Mesenchymal stem cell (in vitro differentiated cells and primary cell): ENCODE measurements at regions not wholly inside any gene's neighbourhood (a gene's known extent, or its start where the extent isn't known, plus 50 kb on each side); places are given as distances from the start of the nearest gene placed in this dataset.
A peak's percentile ranks its signal among the peaks of the same experiment; 100 is the strongest.

Source experiments
- DNase-seq: peaks from one replicate; pipeline ENCODE4 v3.0.0-alpha.2; 2013
- H2AFZ ChIP-seq: one replicate; pipeline ENCODE4 v1.6.1; 2013; ENCODE audit warnings: low read depth, mild to moderate bottlenecking, control low read depth, inconsistent platforms, low read length, moderate library complexity
- H2AK5ac ChIP-seq: 2 replicates; pipeline ENCODE4 v1.6.1; 2013; ENCODE audit warnings: low read length, moderate library complexity, mild to moderate bottlenecking, inconsistent platforms; ENCODE audit not compliant: severe bottlenecking
- H2BK120ac ChIP-seq: one replicate; pipeline ENCODE4 v1.6.1; 2013; ENCODE audit warnings: low read depth, mild to moderate bottlenecking, inconsistent platforms, low read length, moderate library complexity
- H2BK12ac ChIP-seq, 2 experiments: one replicate each; pipeline ENCODE4 v1.6.1; 2013; ENCODE audit warnings: inconsistent platforms in 2 of 2, low read length in 2 of 2, mild to moderate bottlenecking in 2 of 2, moderate library complexity in 2 of 2, control low read depth in 1 of 2
- H2BK15ac ChIP-seq: one replicate; pipeline ENCODE4 v1.6.1; 2013; ENCODE audit warnings: mild to moderate bottlenecking, low read depth, inconsistent platforms; ENCODE audit not compliant: poor library complexity, severe bottlenecking
- H2BK5ac ChIP-seq: 2 replicates; pipeline ENCODE4 v1.6.1; 2013; ENCODE audit warnings: low read depth, mild to moderate bottlenecking, low read length, control low read depth, inconsistent platforms; ENCODE audit not compliant: poor library complexity, severe bottlenecking
- H3K14ac ChIP-seq, 2 experiments: one replicate each; pipeline ENCODE4 v1.6.1; 2013; ENCODE audit warnings: inconsistent platforms in 2 of 2, low read length in 2 of 2, control low read depth in 1 of 2, mild to moderate bottlenecking in 1 of 2, moderate library complexity in 1 of 2
- H3K18ac ChIP-seq, 2 experiments: one replicate each; pipeline ENCODE4 v1.6.1; 2013; ENCODE audit warnings: inconsistent platforms in 2 of 2, low read length in 2 of 2, control low read depth in 1 of 2, low read depth in 1 of 2, mild to moderate bottlenecking in 1 of 2
- H3K23ac ChIP-seq, 2 experiments: one replicate each; pipeline ENCODE4 v1.6.1; 2013; ENCODE audit warnings: inconsistent platforms in 2 of 2, low read length in 2 of 2, mild to moderate bottlenecking in 2 of 2, moderate library complexity in 2 of 2, control low read depth in 1 of 2
- H3K27ac ChIP-seq: 2 replicates; pipeline ENCODE4 v1.5.1; 2013; ENCODE audit warnings: mild to moderate bottlenecking, moderate library complexity, low read length, control low read depth, inconsistent platforms; ENCODE audit not compliant: poor library complexity, severe bottlenecking
- H3K27me3 ChIP-seq, 2 experiments: 2 replicates each; pipeline versions ENCODE4 v1.6.1 to v1.7.0; 2013; ENCODE audit warnings: low read length in 2 of 2, mild to moderate bottlenecking in 2 of 2, moderate library complexity in 2 of 2, control low read depth in 1 of 2, inconsistent platforms in 1 of 2; ENCODE audit not compliant: control insufficient read depth in 1 of 2, insufficient read depth in 1 of 2
- H3K36me3 ChIP-seq, 2 experiments: 2 replicates each; pipeline versions ENCODE4 v1.6.1 to v1.7.0; 2013; ENCODE audit warnings: low read length in 2 of 2, control low read depth in 1 of 2, inconsistent platforms in 1 of 2, low read depth in 1 of 2, mild to moderate bottlenecking in 1 of 2; ENCODE audit not compliant: insufficient read depth in 2 of 2, control insufficient read depth in 1 of 2
- H3K4ac ChIP-seq, 2 experiments: one replicate each; pipeline ENCODE4 v1.6.1; 2013; ENCODE audit warnings: inconsistent platforms in 2 of 2, low read length in 2 of 2, mild to moderate bottlenecking in 2 of 2, moderate library complexity in 2 of 2, control low read depth in 1 of 2, low read depth in 1 of 2
- H3K4me1 ChIP-seq: 2 replicates; pipeline ENCODE4 v1.6.1; 2013; ENCODE audit warnings: low read depth, low read length, control low read depth; ENCODE audit not compliant: control insufficient read depth, insufficient read depth
- H3K4me2 ChIP-seq: 2 replicates; pipeline ENCODE4 v1.6.1; 2013; ENCODE audit warnings: low read length, mild to moderate bottlenecking, inconsistent platforms; ENCODE audit not compliant: poor library complexity, severe bottlenecking
- H3K4me3 ChIP-seq, 2 experiments: 2 replicates each; pipeline versions ENCODE4 v1.5.1 to v1.7.0; 2013; ENCODE audit warnings: low read length in 2 of 2, mild to moderate bottlenecking in 2 of 2, control low read depth in 1 of 2, low read depth in 1 of 2; ENCODE audit not compliant: insufficient read depth in 1 of 2
- H3K79me1 ChIP-seq: replicated peaks from 2 replicates; pipeline ENCODE4 v1.6.1; 2013; ENCODE audit warnings: mild to moderate bottlenecking, control low read depth, low read length, inconsistent platforms; ENCODE audit not compliant: poor library complexity, severe bottlenecking
- H3K9ac ChIP-seq: 2 replicates; pipeline ENCODE4 v1.7.0; 2013; ENCODE audit warnings: mild to moderate bottlenecking, low read length, moderate library complexity
- H3K9me3 ChIP-seq: 2 replicates; pipeline ENCODE4 v1.7.0; 2013; ENCODE audit warnings: mild to moderate bottlenecking, low read length; ENCODE audit not compliant: control insufficient read depth
- H4K8ac ChIP-seq: one replicate; pipeline ENCODE4 v1.6.1; 2013; ENCODE audit warnings: inconsistent platforms, mild to moderate bottlenecking, low read length, moderate library complexity
- H4K91ac ChIP-seq: one replicate; pipeline ENCODE4 v1.6.1; 2013; ENCODE audit warnings: mild to moderate bottlenecking, low read length, inconsistent platforms
- WGBS: methylation state at CpG from one replicate; pipeline ENCODE4 v1.1.7; 2013; ENCODE audit warnings: mixed read lengths; 5-methylcytosine and 5-hydroxymethylcytosine counted together

- Histone ChIP-seq H4K91ac (no peak overlapping the region), H2BK15ac (no peak overlapping the region)
These were observed 276.2 kb downstream of the AACS start for GRCh38 chr12:125341422-125341821.

GRCh38 chr12:125343649-125344048, 278.4 kb downstream of the AACS start:
- Histone ChIP-seq H4K91ac (no peak overlapping the region), H3K9ac (no peak overlapping the region), H2AK5ac (no peak overlapping the region), H3K79me1 (no peaks in the 10 kb centered on the region), H4K8ac (no peak overlapping the region), H3K9me3 (no peaks in the 10 kb centered on the region), H2AFZ (no peak overlapping the region), H3K4me1 (no peaks in the 10 kb centered on the region), H2BK12ac (no peak overlapping the region), H3K23ac (no peak overlapping the region), H3K18ac (no peak overlapping the region), H3K27ac (no peak overlapping the region), H3K27me3 (peaks cover 0 to 3% of the 10 kb centered on the region in 2 experiments), H2BK120ac (no peak overlapping the region), H3K4ac (no peak overlapping the region), H3K14ac (no peak overlapping the region), H3K4me2 (no peak overlapping the region), H3K36me3 (no peaks in the 10 kb centered on the region), H2BK15ac (no peak overlapping the region), H3K4me3 (no peak overlapping the region), H2BK5ac (no peak overlapping the region)
- 80% methylated on average over 3 of the region's 3 CpGs for WGBS
- DNase-seq: no peak

More at GRCh38 chr12:125341422-125341821, 276.2 kb downstream of the AACS start:
- H4K8ac ChIP-seq: no peak overlapping the region
- no peaks in the 10 kb centered on the region for H3K79me1 ChIP-seq
- no peak overlapping the region for H2AFZ ChIP-seq
- H3K36me3 ChIP-seq: no peaks in the 10 kb centered on the region
- no peak overlapping the region for H2AK5ac ChIP-seq
- no peaks in the 10 kb centered on the region for H3K4me1 ChIP-seq
- no peak overlapping the region for H3K4ac ChIP-seq
- H3K9me3 ChIP-seq: no peaks in the 10 kb centered on the region
- H3K4me2 ChIP-seq: no peak overlapping the region
- WGBS: 40% methylated on average over 1 of the region's 1 CpG
- H3K18ac ChIP-seq: no peak overlapping the region
- H3K9ac ChIP-seq: peak overlapping the region; percentile 66
- H2BK12ac ChIP-seq: no peak overlapping the region
- no peak overlapping the region for H2BK5ac ChIP-seq
- H2BK120ac ChIP-seq: no peak overlapping the region
- H3K27me3 ChIP-seq: no peaks in the 10 kb centered on the region
- H3K27ac ChIP-seq: no peak overlapping the region
- H3K14ac ChIP-seq: no peak overlapping the region
- no peak overlapping the region for H3K23ac ChIP-seq
- DNase-seq: no peak
- H3K4me3 ChIP-seq: no peak overlapping the region

GRCh38 chr12:125346362-125346761, 281.1 kb downstream of the AACS start:
- Histone ChIP-seq H3K9ac (no peak overlapping the region), H3K23ac (no peak overlapping the region), H3K27me3 (peaks cover 0 to 3% of the 10 kb centered on the region in 2 experiments), H3K27ac (no peak overlapping the region), H2AFZ (no peak overlapping the region), H2BK120ac (no peak overlapping the region), H2BK5ac (no peak overlapping the region), H3K36me3 (no peaks in the 10 kb centered on the region), H3K9me3 (no peaks in the 10 kb centered on the region), H4K91ac (no peak overlapping the region), H3K4me3 (no peak overlapping the region), H3K4me2 (no peak overlapping the region), H4K8ac (no peak overlapping the region), H2BK15ac (no peak overlapping the region), H3K14ac (no peak overlapping the region), H3K79me1 (no peaks in the 10 kb centered on the region), H2AK5ac (no peak overlapping the region), H3K4ac (no peak overlapping the region), H2BK12ac (no peak overlapping the region), H3K18ac (no peak overlapping the region), H3K4me1 (no peaks in the 10 kb centered on the region)
- no peak for DNase-seq
- WGBS: 42% methylated on average over 4 of the region's 4 CpGs

- no peak overlapping the region for H2BK15ac ChIP-seq
- no peaks in the 10 kb centered on the region for H3K4me1 ChIP-seq
- H4K91ac ChIP-seq: no peak overlapping the region
- no peak overlapping the region for H3K4ac ChIP-seq
- H3K9me3 ChIP-seq: peaks cover 6% of the 10 kb centered on the region
- H3K18ac ChIP-seq: no peak overlapping the region
- H3K9ac ChIP-seq: no peak overlapping the region
- DNase-seq: no peak
- no peak overlapping the region for H3K4me2 ChIP-seq
- no peak overlapping the region for H2AK5ac ChIP-seq
- no peak overlapping the region for H3K14ac ChIP-seq
- H3K27me3 ChIP-seq: peaks cover 0 to 2% of the 10 kb centered on the region in 2 experiments
- no peak overlapping the region for H3K23ac ChIP-seq
- no peaks in the 10 kb centered on the region for H3K79me1 ChIP-seq
- H2BK5ac ChIP-seq: no peak overlapping the region
- H2BK120ac ChIP-seq: no peak overlapping the region
- no peak overlapping the region for H4K8ac ChIP-seq
- H3K4me3 ChIP-seq: no peak overlapping the region
- H3K36me3 ChIP-seq: no peaks in the 10 kb centered on the region
- no peak overlapping the region for H2AFZ ChIP-seq
- WGBS: 51% methylated on average over 2 of the region's 2 CpGs
- no peak overlapping the region for H3K27ac ChIP-seq
- H2BK12ac ChIP-seq: no peak overlapping the region
These were observed 286.6 kb downstream of the AACS start for GRCh38 chr12:125351788-125352187.
